ENCODE measurements at regions not wholly inside any gene's neighbourhood (a gene's known extent, or its start where the extent isn't known, plus 50 kb on each side); places are given as distances from the start of the nearest gene placed in this dataset.

DNA sequence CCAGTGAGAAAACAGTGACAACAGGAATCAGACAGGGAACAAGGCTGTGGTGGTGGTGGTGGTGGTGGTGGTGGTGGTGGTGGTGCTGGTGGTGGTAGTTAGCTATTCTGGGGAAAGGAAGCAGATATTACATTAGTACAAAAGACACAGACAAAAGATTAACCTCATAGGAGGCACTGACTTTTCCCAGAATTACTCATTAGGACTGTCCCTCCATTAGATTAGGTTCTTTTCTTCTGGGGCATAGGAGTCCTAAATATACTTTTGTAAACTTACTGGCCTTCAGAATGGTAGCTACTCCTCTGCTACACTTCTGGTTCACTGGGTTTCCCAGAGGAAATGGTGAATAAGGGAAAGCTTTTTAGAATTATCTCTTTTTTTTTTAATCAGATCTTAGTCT, 156.6 kb upstream of the SEMA3D start:
- Histone ChIP-seq H3K27me3 (ENCODE audit: control insufficient read depth, insufficient read depth, low read length) (no peaks in the 10 kb centered on the region), H3K4me2 (ENCODE audit: extremely low read depth, insufficient read depth, low read length) (no peak overlapping the region), H3K9ac (ENCODE audit: insufficient read depth, low read length) (no peak overlapping the region), H3K4me3 (replicated peaks in 1 of 4; ENCODE audit: control extremely low read depth in 1 of 4, insufficient read depth in 1 of 4, low read depth in 3 of 4, low read length in 4 of 4) (no peak overlapping the region), H3K9me3 (ENCODE audit: control insufficient read depth, insufficient read depth, low read depth, low read length) (no peaks in the 10 kb centered on the region), H3K36me3 (ENCODE audit: control insufficient read depth, insufficient read depth, low read length) (no peaks in the 10 kb centered on the region), H3K4me1 (ENCODE audit: control insufficient read depth, extremely low read depth, insufficient read depth, low read length) (no peaks in the 10 kb centered on the region), H2AFZ (ENCODE audit: low read length) (no peak overlapping the region), H4K20me1 (ENCODE audit: control insufficient read depth, extremely low read depth, insufficient read depth, low read length) (no peaks in the 10 kb centered on the region), H3K79me2 (ENCODE audit: control insufficient read depth, insufficient read depth, low read length) (no peaks in the 10 kb centered on the region), H3K27ac (ENCODE audit: insufficient read depth, low read length) (no peak overlapping the region)
- no peak for DNase-seq (ENCODE audit: low read depth in 2 of 2)
- TF ChIP-seq, protein P1, sequence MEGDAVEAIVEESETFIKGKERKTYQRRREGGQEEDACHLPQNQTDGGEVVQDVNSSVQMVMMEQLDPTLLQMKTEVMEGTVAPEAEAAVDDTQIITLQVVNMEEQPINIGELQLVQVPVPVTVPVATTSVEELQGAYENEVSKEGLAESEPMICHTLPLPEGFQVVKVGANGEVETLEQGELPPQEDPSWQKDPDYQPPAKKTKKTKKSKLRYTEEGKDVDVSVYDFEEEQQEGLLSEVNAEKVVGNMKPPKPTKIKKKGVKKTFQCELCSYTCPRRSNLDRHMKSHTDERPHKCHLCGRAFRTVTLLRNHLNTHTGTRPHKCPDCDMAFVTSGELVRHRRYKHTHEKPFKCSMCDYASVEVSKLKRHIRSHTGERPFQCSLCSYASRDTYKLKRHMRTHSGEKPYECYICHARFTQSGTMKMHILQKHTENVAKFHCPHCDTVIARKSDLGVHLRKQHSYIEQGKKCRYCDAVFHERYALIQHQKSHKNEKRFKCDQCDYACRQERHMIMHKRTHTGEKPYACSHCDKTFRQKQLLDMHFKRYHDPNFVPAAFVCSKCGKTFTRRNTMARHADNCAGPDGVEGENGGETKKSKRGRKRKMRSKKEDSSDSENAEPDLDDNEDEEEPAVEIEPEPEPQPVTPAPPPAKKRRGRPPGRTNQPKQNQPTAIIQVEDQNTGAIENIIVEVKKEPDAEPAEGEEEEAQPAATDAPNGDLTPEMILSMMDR (conservative IDR thresholded peaks at IDR 0.05 in 1 of 2, IDR thresholded peaks at IDR 0.05 in 1 of 2; ENCODE audit: low read depth in 1 of 2, low read length in 2 of 2), result no peak
- TF ChIP-seq EZH2 (IDR thresholded peaks at IDR 0.05; ENCODE audit: low read length, missing control alignments), result no peak

DNA sequence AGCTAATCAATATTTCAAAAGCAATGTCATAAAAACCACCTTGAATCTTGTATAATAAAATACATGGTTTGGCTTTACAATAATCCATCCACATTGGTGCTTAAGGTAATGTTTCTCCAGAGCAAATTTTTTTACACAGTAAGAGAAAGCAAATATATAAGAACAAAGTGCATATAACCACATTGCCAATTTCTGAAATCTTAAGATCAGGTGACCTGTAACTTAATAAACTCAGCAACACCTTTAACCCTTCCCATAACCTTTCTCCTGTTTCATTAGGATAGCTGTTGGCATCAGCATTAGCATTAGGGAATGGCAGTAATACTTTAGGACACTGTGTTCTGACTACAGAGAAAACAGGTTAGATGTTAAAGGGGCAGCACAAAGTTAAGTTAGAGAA, 155.9 kb upstream of the SEMA3D start:
- no peaks in the 10 kb centered on the region for H3K36me3 ChIP-seq (ENCODE audit: control insufficient read depth, insufficient read depth, low read length)
- TF ChIP-seq, protein P1 (conservative IDR thresholded peaks at IDR 0.05 in 1 of 2, IDR thresholded peaks at IDR 0.05 in 1 of 2; ENCODE audit: low read depth in 1 of 2, low read length in 2 of 2), result no peak
- TF ChIP-seq EZH2 (IDR thresholded peaks at IDR 0.05; ENCODE audit: low read length, missing control alignments), result no peak
- H3K9me3 ChIP-seq (ENCODE audit: control insufficient read depth, insufficient read depth, low read depth, low read length), result no peaks in the 10 kb centered on the region

DNA sequence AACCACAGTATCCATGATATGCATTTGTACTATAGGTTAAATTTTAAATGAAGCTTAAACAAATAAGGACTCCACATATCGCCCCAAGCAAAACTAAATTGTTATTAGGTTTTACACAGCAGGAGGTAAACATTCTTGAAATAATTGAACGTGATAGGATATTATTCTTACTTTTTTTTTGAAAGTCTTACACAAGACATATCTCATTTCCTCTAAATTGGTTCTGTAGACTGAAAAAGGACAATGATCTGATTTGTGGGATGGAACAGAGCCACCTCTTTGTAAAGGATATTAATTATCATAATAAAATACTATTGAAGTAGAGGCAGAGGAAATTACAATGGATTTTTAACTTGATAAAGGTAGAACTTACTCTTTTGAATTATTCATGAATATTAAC, 155.1 kb upstream of the SEMA3D start:
- Histone ChIP-seq H3K79me2 (ENCODE audit: control insufficient read depth, insufficient read depth, low read length) (no peaks in the 10 kb centered on the region), H2AFZ (ENCODE audit: low read length) (no peak overlapping the region), H3K27ac (ENCODE audit: insufficient read depth, low read length) (no peak overlapping the region), H3K27me3 (ENCODE audit: control insufficient read depth, insufficient read depth, low read length) (no peaks in the 10 kb centered on the region), H3K4me3 (replicated peaks in 1 of 4; ENCODE audit: control extremely low read depth in 1 of 4, insufficient read depth in 1 of 4, low read depth in 3 of 4, low read length in 4 of 4) (no peak overlapping the region), H3K9me3 (ENCODE audit: control insufficient read depth, insufficient read depth, low read depth, low read length) (no peaks in the 10 kb centered on the region), H4K20me1 (ENCODE audit: control insufficient read depth, extremely low read depth, insufficient read depth, low read length) (no peaks in the 10 kb centered on the region), H3K4me2 (ENCODE audit: extremely low read depth, insufficient read depth, low read length) (no peak overlapping the region), H3K36me3 (ENCODE audit: control insufficient read depth, insufficient read depth, low read length) (no peaks in the 10 kb centered on the region), H3K9ac (ENCODE audit: insufficient read depth, low read length) (no peak overlapping the region), H3K4me1 (ENCODE audit: control insufficient read depth, extremely low read depth, insufficient read depth, low read length) (no peaks in the 10 kb centered on the region)
- TF ChIP-seq EZH2 (IDR thresholded peaks at IDR 0.05; ENCODE audit: low read length, missing control alignments), result no peak
- TF ChIP-seq, protein P1 (conservative IDR thresholded peaks at IDR 0.05 in 1 of 2, IDR thresholded peaks at IDR 0.05 in 1 of 2; ENCODE audit: low read depth in 1 of 2, low read length in 2 of 2), result no peak
- no peak for DNase-seq (ENCODE audit: low read depth in 2 of 2)

More for the DNA sequence above, 155.9 kb upstream of the SEMA3D start:
- Histone ChIP-seq H3K27ac (ENCODE audit: insufficient read depth, low read length) (no peak overlapping the region), H3K9ac (ENCODE audit: insufficient read depth, low read length) (no peak overlapping the region), H4K20me1 (ENCODE audit: control insufficient read depth, extremely low read depth, insufficient read depth, low read length) (no peaks in the 10 kb centered on the region), H3K4me1 (ENCODE audit: control insufficient read depth, extremely low read depth, insufficient read depth, low read length) (no peaks in the 10 kb centered on the region), H3K79me2 (ENCODE audit: control insufficient read depth, insufficient read depth, low read length) (no peaks in the 10 kb centered on the region), H3K4me3 (replicated peaks in 1 of 4; ENCODE audit: control extremely low read depth in 1 of 4, insufficient read depth in 1 of 4, low read depth in 3 of 4, low read length in 4 of 4) (no peak overlapping the region), H3K27me3 (ENCODE audit: control insufficient read depth, insufficient read depth, low read length) (no peaks in the 10 kb centered on the region), H2AFZ (ENCODE audit: low read length) (no peak overlapping the region), H3K4me2 (ENCODE audit: extremely low read depth, insufficient read depth, low read length) (no peak overlapping the region)
- DNase-seq (ENCODE audit: low read depth in 2 of 2), result no peak
